Naive thymus-derived CD8-positive, alpha-beta T cell (primary cell): ENCODE measurements at regions not wholly inside any gene's neighbourhood (a gene's known extent, or its start where the extent isn't known, plus 50 kb on each side); places are given as distances from the start of the nearest gene placed in this dataset.
A peak's percentile ranks its signal among the peaks of the same experiment; 100 is the strongest.

Experiments
- ATAC-seq, 2 donors: fragments of 150-1000 bp; cut with Tn5 transposase in 1 of 2; sonication (Bioruptor Pico), chemical (Tn5 transposase) in 1 of 2; 1 replicate in 1 of 2; 2 replicates in 1 of 2; pipeline ENCODE4 v1.10.0; 2021; ENCODE audit warnings: mild to moderate bottlenecking in 2 of 2, moderate library complexity in 2 of 2
- POLR2A ChIA-PET: fragments of 350-600 bp; sonication (Branson Sonifier 250); formaldehyde crosslinking; loops from one replicate; lab custom pipeline; 2021; ENCODE audit warnings: antibody characterized with exemption; lab: Charles Lee
- DNase-seq, 10 donors: peaks; one replicate each; pipeline versions ENCODE4 v3.0.0 to v3.0.0-alpha.2; 2020 to 2022
- H3K27ac Mint-ChIP-seq, 10 donors: one replicate each; pipeline ENCODE4 v1.8.0; 2020 to 2022; ENCODE audit warnings: mild to moderate bottlenecking in 10 of 10, mixed read lengths in 10 of 10, moderate library complexity in 4 of 10, inconsistent platforms in 1 of 10
- H3K27me3 Mint-ChIP-seq, 5 donors: one replicate each; pipeline ENCODE4 v1.8.0; 2021 to 2022; ENCODE audit warnings: mixed read lengths in 5 of 5
- H3K36me3 Mint-ChIP-seq, 3 donors: one replicate each; pipeline ENCODE4 v1.8.0; 2020 to 2022; ENCODE audit warnings: mixed read lengths in 3 of 3, mild to moderate bottlenecking in 2 of 3, inconsistent platforms in 1 of 3
- H3K4me1 Mint-ChIP-seq, 4 donors: one replicate each; pipeline ENCODE4 v1.8.0; 2021 to 2022; ENCODE audit warnings: mixed read lengths in 4 of 4
- H3K4me3 Mint-ChIP-seq, 10 donors: one replicate each; pipeline ENCODE4 v1.8.0; 2020 to 2022; ENCODE audit warnings: mild to moderate bottlenecking in 10 of 10, mixed read lengths in 10 of 10, moderate library complexity in 6 of 10, inconsistent platforms in 1 of 10
- H3K9me3 Mint-ChIP-seq, 9 donors: one replicate each; pipeline ENCODE4 v1.8.0; 2020 to 2022; ENCODE audit warnings: mixed read lengths in 9 of 9, mild to moderate bottlenecking in 3 of 9, inconsistent platforms in 1 of 9, moderate library complexity in 1 of 9

DNA sequence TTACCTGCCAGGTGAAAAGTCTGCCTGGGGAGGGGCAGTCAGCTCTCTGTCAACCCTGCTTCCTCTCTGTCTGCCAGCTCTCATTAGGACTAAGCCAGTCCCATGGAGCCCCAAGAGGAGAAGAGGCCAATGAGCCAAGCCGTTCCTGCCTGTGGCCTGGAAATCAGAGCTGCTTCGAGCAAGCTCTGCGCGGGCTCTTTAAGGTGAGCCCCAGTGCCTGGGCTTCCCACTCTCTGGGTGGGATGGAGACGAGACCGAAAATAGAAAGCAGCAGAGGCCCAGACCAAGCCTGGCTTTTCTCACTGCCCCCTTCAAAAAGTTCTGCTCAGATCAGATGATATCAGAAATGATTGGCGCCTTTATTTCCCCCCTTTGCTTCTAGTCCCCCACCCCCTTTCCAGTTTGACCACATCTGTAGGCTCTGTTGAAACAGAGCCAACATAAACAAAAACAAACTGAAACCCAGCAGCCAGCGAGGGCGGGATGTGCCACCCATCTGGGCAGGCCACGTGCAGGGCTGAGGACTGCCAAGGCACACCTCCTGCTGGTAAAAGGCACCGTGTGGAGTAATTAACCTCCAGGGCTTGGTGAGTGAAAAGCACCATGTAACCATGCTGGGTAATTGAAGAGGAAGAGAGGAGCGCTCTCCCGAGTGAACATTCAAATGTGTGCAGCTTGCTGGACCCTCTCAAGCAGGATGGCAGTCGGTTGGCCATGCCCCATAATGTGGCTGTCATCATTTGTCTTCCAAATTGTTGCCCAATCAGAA lies 471.0 kb upstream of the PROK2 start:
- Mint-ChIP-seq H3K27me3 (no peaks in the 10 kb centered on the region), H3K27ac (peak overlapping the region in 9 of 10 donors; percentile 45 to 88 (median 83)), H3K9me3 (peaks cover 0 to 2% (median 0%) of the 10 kb centered on the region in 9 donors), H3K4me3 (peak overlapping the region; percentile 43 to 78 (median 65)), H3K36me3 (peaks cover 0 to 2% (median 0%) of the 10 kb centered on the region in 3 donors), H3K4me1 (peaks cover 14 to 50% (median 48%) of the 10 kb centered on the region in 4 donors)
- peak; percentile 80 to 88 for ATAC-seq
- peak in 8 of 10 donors; percentile 10 to 74 (median 44) for DNase-seq
- POLR2A ChIA-PET, result interaction anchor here (1.2 to 2.3 kb wide), 3 partner anchors 9 to 79 kb away, joined by 3 to 9 read pairs (median 4); no protein-coding TSS in a partner anchor

DNA sequence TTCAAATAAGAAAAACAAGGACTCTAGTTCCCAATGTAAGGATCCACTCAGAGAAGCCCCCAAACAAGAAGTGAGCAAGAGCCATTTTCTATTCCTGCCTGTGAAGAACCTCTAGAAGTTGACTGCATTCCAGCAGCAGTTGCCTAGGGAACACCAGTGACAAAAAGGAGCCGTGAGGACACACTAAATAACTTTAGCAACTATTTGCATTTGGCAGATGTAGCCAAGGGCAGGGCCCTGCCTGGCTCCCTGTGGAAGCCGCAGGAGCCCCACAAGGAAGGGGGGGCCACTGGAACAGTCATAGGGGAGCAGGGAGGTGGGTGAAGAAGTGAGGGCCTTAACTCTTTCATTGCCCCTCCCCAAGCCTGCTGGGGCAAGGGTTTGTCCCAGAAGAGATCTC lies 470.2 kb upstream of the PROK2 start:
- POLR2A ChIA-PET, result interaction anchor here (2.3 kb wide), 1 partner anchor 10 kb away, joined by 9 read pairs; no protein-coding TSS in a partner anchor
- Mint-ChIP-seq H3K9me3 (peaks cover 0 to 2% (median 0%) of the 10 kb centered on the region in 9 donors), H3K4me1 (peaks cover 14 to 45% (median 43%) of the 10 kb centered on the region in 4 donors), H3K27ac (peak overlapping the region in 5 of 10 donors; percentile 53 to 63 (median 54)), H3K27me3 (no peaks in the 10 kb centered on the region), H3K4me3 (no peak overlapping the region), H3K36me3 (peaks cover 0 to 2% (median 0%) of the 10 kb centered on the region in 3 donors)
- ATAC-seq (no peak), DNase-seq (no peak)

GRCh38 chr3:72254483-72254882 lies 469.5 kb upstream of the PROK2 start:
- POLR2A ChIA-PET, result interaction anchor here (2.3 kb wide), 1 partner anchor 11 kb away, joined by 9 read pairs; no protein-coding TSS in a partner anchor
- no peak for DNase-seq
- H3K27ac Mint-ChIP-seq, result no peak overlapping the region
- H3K4me1 Mint-ChIP-seq, result peaks cover 14 to 39% (median 36%) of the 10 kb centered on the region in 4 donors
- H3K27me3 Mint-ChIP-seq, result no peaks in the 10 kb centered on the region
- H3K4me3 Mint-ChIP-seq, result no peak overlapping the region
- H3K9me3 Mint-ChIP-seq, result peaks cover 0 to 2% (median 0%) of the 10 kb centered on the region in 9 donors
- H3K36me3 Mint-ChIP-seq, result peaks cover 0 to 2% (median 0%) of the 10 kb centered on the region in 3 donors
- no peak for ATAC-seq

DNA sequence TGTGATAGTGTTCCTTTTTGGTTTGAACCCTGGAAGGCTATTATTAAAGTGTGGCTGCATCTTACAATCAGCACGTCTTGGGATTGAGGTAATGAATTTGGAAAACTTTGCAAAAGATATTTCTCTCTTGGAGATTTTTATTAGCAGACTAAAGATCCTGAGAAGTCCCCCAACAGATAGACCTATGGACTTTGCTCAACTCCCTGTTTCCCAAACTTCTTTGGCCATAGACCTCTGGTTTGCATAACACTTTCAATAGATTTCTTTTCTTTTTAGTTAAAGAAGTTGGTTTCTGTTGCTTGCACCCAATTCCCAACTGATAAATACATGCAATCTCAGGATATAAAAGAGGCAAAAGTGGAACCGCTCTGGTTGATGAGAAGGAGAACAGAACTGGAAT lies 465.8 kb upstream of the PROK2 start:
- POLR2A ChIA-PET, result no interaction called here
- DNase-seq (no peak), ATAC-seq (no peak)
- H3K27ac Mint-ChIP-seq, result no peak overlapping the region
- no peak overlapping the region for H3K4me3 Mint-ChIP-seq
- H3K27me3 Mint-ChIP-seq, result peaks cover 0 to 1% (median 0%) of the 10 kb centered on the region in 5 donors
- H3K9me3 Mint-ChIP-seq, result peaks cover 0 to 2% (median 0%) of the 10 kb centered on the region in 9 donors
- H3K36me3 Mint-ChIP-seq, result no peaks in the 10 kb centered on the region
- peaks cover 0 to 6% (median 1%) of the 10 kb centered on the region in 4 donors for H3K4me1 Mint-ChIP-seq

DNA sequence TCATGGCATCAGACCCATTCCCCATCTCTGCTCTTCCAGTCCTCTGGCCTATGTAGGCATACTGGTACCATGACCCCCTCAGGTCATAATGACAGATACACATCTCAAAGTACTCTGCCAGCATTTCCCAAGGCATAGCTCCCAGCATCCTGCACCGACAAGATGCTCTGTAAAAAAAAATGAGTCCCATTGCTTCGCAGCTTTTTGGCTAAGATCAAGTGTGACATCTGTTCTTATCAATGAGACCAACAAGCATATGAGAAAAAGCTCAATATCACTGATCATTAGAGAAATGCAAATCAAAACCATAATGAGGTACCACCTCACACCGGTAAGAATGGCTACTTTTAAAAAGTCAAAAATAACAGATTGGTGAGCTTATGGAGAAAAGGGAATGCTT lies 463.9 kb upstream of the PROK2 start:
- Mint-ChIP-seq H3K27ac (no peak overlapping the region), H3K4me1 (peaks cover 0 to 6% (median 2%) of the 10 kb centered on the region in 4 donors), H3K36me3 (no peaks in the 10 kb centered on the region), H3K9me3 (peaks cover 0 to 2% (median 0%) of the 10 kb centered on the region in 9 donors), H3K4me3 (no peak overlapping the region), H3K27me3 (peaks cover 0 to 9% (median 1%) of the 10 kb centered on the region in 5 donors)
- ATAC-seq, result no peak
- POLR2A ChIA-PET, result interaction anchor here (0.5 kb wide), 1 partner anchor 272 kb away, joined by 3 read pairs; no protein-coding TSS in a partner anchor
- no peak for DNase-seq

GRCh38 chr3:72248389-72248761 lies 463.4 kb upstream of the PROK2 start:
- POLR2A ChIA-PET, result interaction anchor here (0.5 kb wide), 1 partner anchor 272 kb away, joined by 3 read pairs; no protein-coding TSS in a partner anchor
- ATAC-seq (no peak), DNase-seq (no peak)
- Mint-ChIP-seq H3K36me3 (no peaks in the 10 kb centered on the region), H3K4me1 (peaks cover 0 to 6% (median 3%) of the 10 kb centered on the region in 4 donors), H3K27me3 (peaks cover 0 to 9% (median 1%) of the 10 kb centered on the region in 5 donors), H3K4me3 (no peak overlapping the region), H3K9me3 (peaks cover 0 to 2% (median 0%) of the 10 kb centered on the region in 9 donors), H3K27ac (no peak overlapping the region)

GRCh38 chr3:72247645-72248388 lies 462.9 kb upstream of the PROK2 start:
- Mint-ChIP-seq H3K9me3 (peaks cover 0 to 2% (median 0%) of the 10 kb centered on the region in 9 donors), H3K27ac (no peak overlapping the region), H3K27me3 (peaks cover 0 to 9% (median 1%) of the 10 kb centered on the region in 5 donors), H3K4me3 (no peak overlapping the region), H3K4me1 (peaks cover 0 to 6% (median 3%) of the 10 kb centered on the region in 4 donors), H3K36me3 (no peaks in the 10 kb centered on the region)
- DNase-seq (no peak), ATAC-seq (no peak)
- POLR2A ChIA-PET, result no interaction called here

GRCh38 chr3:72247126-72247525 lies 462.2 kb upstream of the PROK2 start:
- H3K27ac Mint-ChIP-seq, result no peak overlapping the region
- peaks cover 0 to 9% (median 1%) of the 10 kb centered on the region in 5 donors for H3K27me3 Mint-ChIP-seq

GRCh38 chr3:72246685-72247084 lies 461.7 kb upstream of the PROK2 start:
- Mint-ChIP-seq H3K36me3 (no peaks in the 10 kb centered on the region), H3K4me1 (peaks cover 0 to 6% (median 4%) of the 10 kb centered on the region in 4 donors), H3K27me3 (peaks cover 0 to 9% (median 1%) of the 10 kb centered on the region in 5 donors)

More at GRCh38 chr3:72247126-72247525, 462.2 kb upstream of the PROK2 start:
- ATAC-seq (no peak), DNase-seq (no peak)
- Mint-ChIP-seq H3K4me1 (peaks cover 0 to 6% (median 4%) of the 10 kb centered on the region in 4 donors), H3K36me3 (no peaks in the 10 kb centered on the region), H3K4me3 (no peak overlapping the region), H3K9me3 (peaks cover 0 to 2% (median 0%) of the 10 kb centered on the region in 9 donors)
- POLR2A ChIA-PET, result no interaction called here

GRCh38 chr3:72245183-72245811 lies 460.3 kb upstream of the PROK2 start:
- Mint-ChIP-seq H3K27me3 (peaks cover 0 to 9% (median 1%) of the 10 kb centered on the region in 5 donors), H3K36me3 (no peaks in the 10 kb centered on the region), H3K4me1 (peaks cover 0 to 6% (median 4%) of the 10 kb centered on the region in 4 donors), H3K9me3 (peaks cover 0 to 2% (median 0%) of the 10 kb centered on the region in 9 donors), H3K4me3 (peak overlapping the region in 1 of 10 donors; percentile 48), H3K27ac (no peak overlapping the region)
- POLR2A ChIA-PET, result no interaction called here
- DNase-seq (no peak), ATAC-seq (no peak)

More at GRCh38 chr3:72246685-72247084, 461.7 kb upstream of the PROK2 start:
- Mint-ChIP-seq H3K27ac (no peak overlapping the region), H3K4me3 (no peak overlapping the region), H3K9me3 (peaks cover 0 to 2% (median 0%) of the 10 kb centered on the region in 9 donors)
- POLR2A ChIA-PET, result no interaction called here
- ATAC-seq, result no peak
- DNase-seq, result no peak

- POLR2A ChIA-PET, result no interaction called here
- peaks cover 0 to 9% (median 1%) of the 10 kb centered on the region in 5 donors for H3K27me3 Mint-ChIP-seq
- H3K4me3 Mint-ChIP-seq, result no peak overlapping the region
- DNase-seq (no peak), ATAC-seq (no peak)
- H3K9me3 Mint-ChIP-seq, result peaks cover 0 to 1% (median 0%) of the 10 kb centered on the region in 9 donors
- peaks cover 0 to 6% (median 4%) of the 10 kb centered on the region in 4 donors for H3K4me1 Mint-ChIP-seq
- H3K27ac Mint-ChIP-seq, result peak overlapping the region in 2 of 10 donors; percentile 5 to 86
- H3K36me3 Mint-ChIP-seq, result peaks cover 0 to 2% (median 0%) of the 10 kb centered on the region in 3 donors
Observed at GRCh38 chr3:72244396-72244795, 459.4 kb upstream of the PROK2 start.

GRCh38 chr3:72242326-72242725 lies 457.4 kb upstream of the PROK2 start:
- ATAC-seq, result no peak
- peaks cover 0 to 2% (median 0%) of the 10 kb centered on the region in 3 donors for H3K36me3 Mint-ChIP-seq
- peaks cover 0 to 6% (median 4%) of the 10 kb centered on the region in 4 donors for H3K4me1 Mint-ChIP-seq
- no peaks in the 10 kb centered on the region for H3K9me3 Mint-ChIP-seq
- peaks cover 0 to 9% (median 1%) of the 10 kb centered on the region in 5 donors for H3K27me3 Mint-ChIP-seq
- POLR2A ChIA-PET, result interaction anchor here (0.7 kb wide), 1 partner anchor 22 kb away, joined by 3 read pairs; no protein-coding TSS in a partner anchor
- no peak for DNase-seq
- no peak overlapping the region for H3K4me3 Mint-ChIP-seq
- H3K27ac Mint-ChIP-seq, result no peak overlapping the region
